ENCODE measurements at regions not wholly inside any gene's neighbourhood (a gene's known extent, or its start where the extent isn't known, plus 50 kb on each side); places are given as distances from the start of the nearest gene placed in this dataset.

DNA sequence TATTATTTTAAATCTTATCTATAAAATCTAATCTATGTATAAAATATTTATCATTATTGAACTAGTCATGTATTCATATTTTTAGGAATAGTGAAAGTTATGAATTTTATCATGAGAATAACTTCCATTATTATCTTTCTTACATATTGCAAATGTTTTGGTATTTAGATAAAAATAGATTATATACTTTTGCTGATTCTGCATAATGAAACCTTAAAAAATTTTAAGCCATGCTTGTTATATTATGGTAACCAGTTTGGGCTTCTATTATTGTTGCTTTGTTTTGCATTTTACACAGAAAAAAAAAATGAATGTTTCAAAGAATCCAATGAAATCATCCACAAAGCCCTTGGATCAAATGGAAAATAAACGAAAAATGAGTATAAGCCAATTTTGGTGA, 772.5 kb downstream of the NR2F1-AS1 start:
- DNase-seq (ENCODE audit: extremely low read depth in 1 of 11, low read depth in 9 of 11, low spot score in 4 of 11), result no peak

DNA sequence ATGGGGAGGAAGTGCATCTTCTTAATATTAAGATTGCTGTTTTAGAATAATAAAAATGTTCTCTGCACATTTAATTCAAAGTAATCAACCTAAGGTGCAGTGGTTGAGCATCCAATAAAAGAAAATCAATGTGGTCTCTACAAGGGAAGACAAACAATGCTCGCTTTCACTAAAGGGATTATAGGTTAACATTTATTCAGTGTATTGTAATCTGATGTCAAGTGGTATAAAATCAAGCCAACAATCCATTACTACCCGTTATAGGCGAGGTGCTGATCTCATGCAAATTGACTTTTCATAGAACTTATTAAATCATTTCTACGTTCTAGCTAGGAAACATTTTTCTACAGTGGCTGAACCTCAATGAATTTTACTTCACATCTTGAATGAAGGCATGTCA, 773.9 kb downstream of the NR2F1-AS1 start:
- no peak for DNase-seq (ENCODE audit: extremely low read depth in 1 of 11, low read depth in 9 of 11, low spot score in 4 of 11)

DNA sequence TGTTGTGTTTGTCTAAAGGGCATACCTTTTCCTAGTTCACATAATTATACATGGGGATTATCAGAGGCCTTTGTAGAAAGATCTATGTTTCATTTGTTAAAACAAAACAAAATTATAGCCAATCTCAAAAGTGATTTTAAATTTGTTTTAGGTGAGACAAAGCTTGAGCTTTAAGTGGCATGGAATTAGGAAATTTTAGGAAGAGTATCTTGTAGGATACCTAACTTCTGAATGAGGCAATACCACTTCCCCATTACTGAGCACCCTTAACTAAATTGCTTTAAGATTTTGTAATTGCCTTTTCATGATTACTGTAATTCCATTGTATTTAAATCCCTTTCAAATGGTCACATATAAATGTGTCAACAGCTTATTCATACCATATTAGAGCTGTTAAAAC, 775.6 kb downstream of the NR2F1-AS1 start:
- no peak for DNase-seq (ENCODE audit: extremely low read depth in 1 of 11, low read depth in 9 of 11, low spot score in 4 of 11)

DNA sequence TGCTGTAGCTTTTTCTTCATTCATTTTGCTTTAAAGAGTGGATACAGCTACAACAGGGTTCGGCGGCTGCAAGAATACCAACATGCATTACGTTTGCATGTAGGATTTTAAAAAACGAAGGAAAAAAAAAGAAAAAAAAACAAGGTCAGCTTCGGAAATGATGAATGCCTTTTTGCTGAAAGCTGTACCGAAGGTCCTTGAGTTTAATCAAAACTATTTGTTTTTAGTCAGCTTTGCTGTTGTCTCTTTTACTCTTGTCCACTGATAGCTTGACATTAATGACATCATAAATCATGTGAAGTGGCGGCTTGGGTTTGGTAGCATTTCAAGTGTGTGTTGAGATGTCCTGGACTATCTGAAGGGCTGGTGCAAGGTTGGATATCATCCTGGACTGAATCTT, 779.1 kb downstream of the NR2F1-AS1 start:
- DNase-seq (ENCODE audit: extremely low read depth in 1 of 11, low read depth in 9 of 11, low spot score in 4 of 11), result peak in 8 of 11 donors; percentile 24 to 60 (median 38)

DNA sequence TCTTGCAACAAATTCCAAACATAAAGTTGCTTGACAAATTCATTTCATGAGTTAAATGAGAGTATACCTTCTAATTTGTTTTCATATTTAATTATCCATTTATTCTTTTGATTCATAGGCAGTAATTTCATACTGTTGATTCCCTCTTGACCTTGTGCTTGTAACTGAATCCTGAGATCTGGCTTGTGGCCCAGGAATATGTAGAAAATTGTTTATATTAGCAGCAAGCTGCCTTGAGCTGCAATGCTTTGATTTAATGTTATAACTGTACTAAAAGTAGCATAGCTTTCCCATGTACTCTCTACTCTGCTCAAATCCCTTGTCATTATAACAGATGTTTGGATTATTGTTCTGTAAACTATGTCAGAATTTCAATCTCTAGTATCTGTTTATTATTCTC, 780.7 kb downstream of the NR2F1-AS1 start:
- DNase-seq (ENCODE audit: extremely low read depth in 1 of 11, low read depth in 9 of 11, low spot score in 4 of 11), result peak in 6 of 11 donors; percentile 12 to 41 (median 38)

DNA sequence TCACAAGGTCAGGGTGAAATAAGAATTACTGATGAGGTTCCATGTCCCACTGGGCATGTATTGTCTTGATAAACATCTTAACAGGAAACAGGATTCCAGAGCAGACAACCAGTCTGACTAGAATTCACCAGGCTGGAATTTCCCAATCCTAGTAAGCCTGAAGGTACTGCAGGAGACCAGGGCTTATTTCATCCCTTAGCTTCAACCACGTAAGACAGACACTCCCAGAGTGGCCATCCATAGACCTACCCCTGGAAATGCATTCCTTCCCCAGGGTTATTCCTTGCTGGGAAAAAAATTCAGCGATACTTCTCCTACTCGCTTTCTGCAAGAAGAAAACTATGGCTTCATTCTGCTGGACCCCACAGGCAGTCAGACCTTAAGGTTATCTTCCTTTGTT, 785.4 kb downstream of the NR2F1-AS1 start:
- DNase-seq (ENCODE audit: extremely low read depth in 1 of 11, low read depth in 9 of 11, low spot score in 4 of 11), result no peak

DNA sequence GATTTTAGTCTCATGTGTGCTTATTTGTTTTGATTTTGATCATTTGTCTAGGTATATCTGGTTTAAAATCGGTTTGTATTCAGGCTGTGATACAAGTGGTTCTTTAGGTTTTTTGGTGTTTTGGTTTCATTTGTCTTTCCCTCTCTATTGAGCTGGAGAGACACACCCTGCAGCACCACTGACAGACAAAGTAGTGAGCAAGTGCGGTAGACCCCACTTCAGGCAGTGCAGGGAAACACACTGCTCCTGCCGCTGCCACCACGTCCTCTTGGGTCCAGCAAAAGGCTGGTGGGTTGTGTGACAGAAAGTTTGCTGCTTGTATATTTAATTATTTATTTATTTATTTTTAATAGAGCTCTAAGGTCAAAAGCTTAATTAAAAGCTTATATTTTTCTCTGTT, 801.0 kb downstream of the NR2F1-AS1 start:
- no peak for DNase-seq (ENCODE audit: extremely low read depth in 1 of 11, low read depth in 9 of 11, low spot score in 4 of 11)

DNA sequence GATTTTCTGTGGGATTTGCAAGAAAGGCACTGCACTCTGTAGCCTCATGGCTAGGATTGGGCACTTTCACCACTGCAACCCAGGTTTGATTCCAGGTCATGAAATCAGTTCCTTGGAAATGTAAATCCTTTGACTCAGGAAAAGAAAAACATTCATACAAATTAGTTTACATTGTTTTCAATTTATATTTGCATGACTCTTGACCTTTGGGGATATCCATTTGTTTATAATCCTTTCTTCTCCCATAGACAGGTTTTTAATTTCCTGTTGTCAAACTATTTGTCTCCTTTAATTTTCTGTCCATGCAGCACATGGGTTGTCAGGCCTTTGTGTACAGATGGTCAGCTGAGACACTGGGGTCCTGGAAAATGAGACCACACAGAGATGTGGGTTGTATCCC, 801.5 kb downstream of the NR2F1-AS1 start:
- no peak for DNase-seq (ENCODE audit: extremely low read depth in 1 of 11, low read depth in 9 of 11, low spot score in 4 of 11)

DNA sequence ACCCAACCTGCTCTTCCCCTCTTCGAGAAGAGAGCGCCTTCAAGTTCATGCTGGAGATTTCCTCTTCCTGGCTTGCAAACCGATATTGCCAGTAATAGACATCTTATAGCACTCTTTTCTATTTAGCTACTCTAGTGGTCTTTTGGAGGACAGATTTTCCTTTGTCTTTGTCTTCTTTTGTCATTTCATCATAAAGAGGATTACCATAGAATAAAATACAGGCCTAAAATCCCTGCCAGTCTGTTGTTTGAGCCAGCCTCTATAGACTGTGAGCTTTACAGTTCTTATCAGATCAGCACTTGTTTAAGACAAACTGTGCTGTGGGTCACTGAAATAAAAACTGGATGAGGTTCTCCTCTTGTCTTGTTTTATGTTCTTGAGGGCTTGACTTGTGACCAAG, 802.8 kb downstream of the NR2F1-AS1 start:
- no peak for DNase-seq (ENCODE audit: extremely low read depth in 1 of 11, low read depth in 9 of 11, low spot score in 4 of 11)

DNA sequence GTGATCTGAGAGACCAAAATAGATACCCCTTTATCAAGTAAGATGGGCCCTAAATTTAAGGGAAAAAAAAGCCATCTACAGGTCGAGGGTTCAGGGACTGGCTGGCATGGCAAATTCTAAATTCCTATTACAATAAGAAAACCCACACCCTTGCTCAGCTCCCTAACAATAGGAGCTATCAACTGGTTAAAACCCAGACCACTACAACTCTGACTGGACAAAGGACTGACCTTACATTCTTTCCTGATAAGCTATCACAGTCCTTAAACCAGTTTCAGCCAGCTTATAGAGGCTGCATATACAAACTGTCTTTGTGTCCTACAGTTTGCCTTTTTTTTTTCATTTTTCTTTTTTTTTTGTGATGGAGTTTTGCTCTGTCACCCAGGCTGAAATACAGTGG, 803.6 kb downstream of the NR2F1-AS1 start:
- DNase-seq (ENCODE audit: extremely low read depth in 1 of 11, low read depth in 9 of 11, low spot score in 4 of 11), result no peak

DNA sequence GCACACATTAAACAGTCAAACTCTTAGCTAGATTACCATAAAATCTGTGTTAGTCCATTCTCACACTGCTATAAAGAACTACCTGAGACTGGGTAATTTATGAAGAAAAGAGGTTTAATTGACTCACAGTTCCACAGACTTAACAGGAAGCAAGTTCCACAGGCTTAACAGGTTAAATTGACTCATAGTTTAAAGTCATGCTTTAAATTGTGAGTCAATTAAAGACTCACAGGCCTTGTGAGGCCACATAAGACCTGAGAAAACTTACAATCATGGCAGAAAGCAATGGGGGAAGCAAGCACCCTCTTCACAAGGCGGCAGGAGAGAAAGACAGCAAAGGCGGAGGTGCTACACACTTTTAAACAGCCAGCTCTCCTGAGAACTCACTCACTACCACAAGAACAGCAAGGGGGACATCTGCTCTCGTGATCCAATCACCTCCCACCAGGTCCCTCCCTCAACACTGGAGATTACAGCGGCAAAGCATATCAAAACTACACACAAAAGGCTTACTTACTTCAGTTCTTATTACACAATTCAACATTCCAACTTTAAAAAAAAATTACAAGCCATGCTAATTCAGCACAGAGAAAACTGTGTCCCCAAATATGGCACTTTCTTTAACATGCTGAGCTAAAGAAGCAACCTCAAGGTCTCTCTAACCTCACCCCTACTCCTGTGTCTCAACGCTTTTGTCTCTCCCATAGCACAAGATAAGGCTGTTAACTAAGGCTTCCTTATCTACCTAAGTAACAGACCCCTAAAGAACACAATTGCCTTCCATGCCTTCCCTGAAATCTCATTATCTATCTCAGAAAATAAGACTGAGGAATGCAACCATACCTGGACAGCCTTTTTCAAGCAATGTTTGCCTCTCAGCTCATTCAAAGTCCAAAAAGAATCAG, 805.1 kb downstream of the NR2F1-AS1 start:
- no peak for DNase-seq (ENCODE audit: extremely low read depth in 1 of 11, low read depth in 9 of 11, low spot score in 4 of 11)

DNA sequence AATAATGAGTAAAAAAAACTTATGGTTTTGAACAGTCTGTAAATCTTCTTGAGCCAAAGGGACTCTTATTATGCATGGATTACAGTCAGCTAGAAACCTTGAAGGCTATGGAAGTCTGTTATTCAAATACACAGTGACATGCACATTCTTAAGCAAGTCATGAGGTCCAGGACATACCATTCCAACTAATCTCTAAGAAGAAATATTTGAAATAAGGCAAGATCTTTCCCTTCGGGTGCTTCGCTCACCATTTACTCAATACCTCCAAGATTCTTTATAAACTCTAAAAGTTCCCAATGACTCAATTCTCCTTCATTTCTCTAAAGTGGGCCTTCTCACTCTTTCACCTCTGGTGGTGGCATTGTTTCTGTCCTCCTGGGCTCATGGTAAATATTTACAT, 811.0 kb downstream of the NR2F1-AS1 start:
- DNase-seq (ENCODE audit: extremely low read depth in 1 of 11, low read depth in 9 of 11, low spot score in 4 of 11), result no peak

DNA sequence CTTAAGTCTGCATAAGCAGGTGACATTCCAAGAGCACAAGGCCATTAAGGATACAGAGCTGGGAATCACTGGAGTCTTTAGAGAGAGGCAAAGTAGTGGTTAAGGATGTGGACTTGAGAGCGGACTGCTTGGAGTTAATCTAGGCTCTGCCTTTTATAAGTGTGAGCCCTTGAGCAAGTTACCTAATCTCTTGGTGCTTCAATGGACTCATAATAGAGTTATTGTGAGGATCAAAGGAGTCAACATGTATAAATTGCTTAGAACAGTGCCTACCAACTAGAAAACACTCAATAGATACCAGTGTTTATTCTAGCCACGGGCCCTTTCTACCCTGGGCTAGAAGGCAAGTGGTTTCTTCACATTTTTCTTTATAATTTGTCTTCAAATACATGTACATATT, 819.4 kb downstream of the NR2F1-AS1 start:
- no peak for DNase-seq (ENCODE audit: extremely low read depth in 1 of 11, low read depth in 9 of 11, low spot score in 4 of 11)

DNA sequence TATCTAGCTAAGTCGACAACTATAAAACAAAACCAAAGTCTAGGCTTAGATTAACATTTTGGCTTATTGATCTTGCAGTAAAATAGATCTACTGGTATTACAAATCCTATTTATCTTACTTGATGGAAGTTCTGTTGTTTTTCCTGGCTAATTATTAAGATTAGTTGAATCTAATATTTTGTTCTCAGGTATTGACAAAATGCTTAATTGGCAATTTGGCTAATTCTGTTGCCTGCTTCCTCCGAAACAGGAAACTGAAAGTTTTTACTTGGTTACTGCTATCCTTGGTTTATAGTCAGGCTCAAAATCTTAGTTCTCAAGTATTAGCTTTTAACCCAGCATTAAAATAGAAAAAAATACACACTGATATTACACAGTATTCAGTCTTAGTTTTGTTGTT, 820.5 kb downstream of the NR2F1-AS1 start:
- no peak for DNase-seq (ENCODE audit: extremely low read depth in 1 of 11, low read depth in 9 of 11, low spot score in 4 of 11)

DNA sequence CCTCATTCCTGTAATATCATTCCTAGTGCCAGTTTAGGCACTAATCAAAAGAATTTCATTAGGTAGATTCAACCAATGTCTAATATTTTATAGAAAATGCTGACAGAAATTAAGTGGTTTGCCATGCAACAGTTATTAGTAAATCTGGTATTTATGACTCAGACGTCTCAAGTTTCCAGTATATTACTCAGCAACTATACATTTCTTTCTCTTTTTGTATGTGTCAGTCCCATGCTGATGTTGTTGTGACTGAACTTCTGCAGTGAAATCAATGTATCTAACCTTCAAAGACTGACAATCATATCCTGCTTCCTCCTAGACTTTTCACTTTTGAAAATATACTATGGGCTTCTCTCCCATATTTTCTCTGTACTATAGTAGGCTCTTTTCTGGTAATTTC, 822.5 kb downstream of the NR2F1-AS1 start:
- DNase-seq (ENCODE audit: extremely low read depth in 1 of 11, low read depth in 9 of 11, low spot score in 4 of 11), result no peak

DNA sequence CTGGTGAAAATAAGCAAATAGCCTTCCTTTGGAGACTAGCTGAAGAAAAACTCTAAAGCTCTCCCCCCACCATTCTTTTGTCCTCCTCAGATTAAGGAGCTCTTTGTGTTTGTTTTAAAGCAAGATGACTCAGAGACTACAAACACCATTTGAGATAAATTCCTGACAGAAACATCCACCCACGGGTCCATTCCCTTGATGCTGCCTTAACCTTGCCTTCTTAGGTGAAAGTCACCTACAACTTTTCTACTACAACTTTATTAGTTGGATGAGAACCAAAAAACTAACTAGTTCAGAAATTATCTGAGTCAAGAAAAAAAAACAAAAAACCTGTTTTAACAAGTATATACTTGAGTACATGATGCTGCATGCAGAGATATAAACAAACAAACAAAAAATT, 831.1 kb downstream of the NR2F1-AS1 start:
- DNase-seq (ENCODE audit: extremely low read depth in 1 of 11, low read depth in 9 of 11, low spot score in 4 of 11), result no peak

DNA sequence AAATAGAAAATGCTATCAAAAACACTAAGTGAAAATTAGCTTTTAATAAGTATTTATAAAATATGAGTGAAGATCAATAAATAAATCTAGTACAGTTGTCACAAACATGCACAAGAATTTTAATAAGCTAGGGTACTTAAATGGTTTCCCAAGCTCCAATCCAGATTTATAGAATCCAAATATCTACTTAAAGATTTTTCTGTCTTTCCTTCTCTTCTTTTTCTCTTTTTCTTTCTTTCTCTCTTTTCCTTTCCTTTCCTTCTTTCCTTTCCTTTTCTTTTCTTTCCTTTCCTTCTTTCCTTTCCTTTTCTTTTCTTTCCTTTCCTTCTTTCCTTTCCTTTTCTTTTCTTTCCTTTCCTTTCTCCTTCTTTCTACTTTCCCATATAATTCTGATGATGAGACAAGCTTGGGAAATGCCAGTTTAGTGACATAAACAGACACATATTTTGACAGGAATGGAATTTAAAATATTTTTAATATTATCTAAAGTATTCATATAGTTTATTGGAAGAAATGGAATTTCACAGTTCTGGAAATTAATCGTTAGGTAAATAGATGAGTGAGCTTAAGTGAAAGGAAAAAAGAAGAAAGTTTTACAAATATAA, 832.8 kb downstream of the NR2F1-AS1 start:
- no peak for DNase-seq (ENCODE audit: extremely low read depth in 1 of 11, low read depth in 9 of 11, low spot score in 4 of 11)

DNA sequence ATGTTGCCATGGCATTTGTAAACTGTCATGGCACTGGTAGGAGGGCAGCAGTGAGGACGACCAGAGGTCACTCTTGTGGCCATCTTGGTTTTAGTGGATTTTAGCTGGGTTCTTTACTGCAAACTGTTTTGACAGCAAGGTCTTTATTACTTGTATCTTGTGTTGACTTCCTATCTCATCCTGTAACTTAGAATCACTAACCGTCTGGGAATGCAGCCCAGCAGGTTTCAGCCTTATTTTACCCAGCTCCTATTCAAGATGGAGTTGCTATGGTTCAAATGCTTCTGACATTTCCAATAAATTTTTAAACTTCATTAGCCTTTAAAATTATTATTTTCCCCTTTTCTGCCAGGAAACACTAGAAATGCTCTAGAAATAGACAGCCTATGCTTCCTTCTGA, 839.1 kb downstream of the NR2F1-AS1 start:
- no peak for DNase-seq (ENCODE audit: extremely low read depth in 1 of 11, low read depth in 9 of 11, low spot score in 4 of 11)

DNA sequence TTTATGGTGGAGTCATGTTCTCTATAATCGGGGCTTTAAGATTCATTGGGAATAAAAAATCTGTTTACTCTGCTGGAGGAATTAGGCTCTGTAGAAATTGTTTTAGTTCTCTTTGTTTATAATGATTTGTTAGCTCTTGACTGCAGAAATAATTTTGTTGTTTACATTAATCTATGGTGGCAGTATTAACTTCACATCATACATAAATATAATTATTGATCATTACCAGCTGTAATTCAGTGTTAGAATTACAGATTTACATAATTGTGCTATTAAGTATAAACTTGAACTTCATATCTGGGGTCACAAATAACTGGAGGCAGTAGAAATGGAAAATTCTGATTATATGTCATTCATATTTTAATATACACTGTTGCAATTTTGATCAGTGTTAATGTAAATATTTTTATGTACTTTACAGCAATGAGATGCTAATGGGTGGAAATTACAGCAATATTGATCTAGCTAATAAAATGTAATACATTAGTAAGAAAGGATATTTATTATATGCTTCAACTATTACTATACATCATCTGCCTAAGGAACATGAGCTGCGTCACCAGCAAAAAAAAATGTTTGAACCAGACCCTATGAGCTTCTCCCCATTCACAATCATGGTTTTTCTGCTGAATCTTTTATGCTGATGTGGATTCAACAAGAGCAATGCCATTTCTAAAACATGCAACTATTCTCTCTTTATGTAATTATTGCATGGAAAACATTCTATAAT, 846.6 kb downstream of the NR2F1-AS1 start:
- peak in 1 of 11 donors; percentile 25 for DNase-seq (ENCODE audit: extremely low read depth in 1 of 11, low read depth in 9 of 11, low spot score in 4 of 11)

DNA sequence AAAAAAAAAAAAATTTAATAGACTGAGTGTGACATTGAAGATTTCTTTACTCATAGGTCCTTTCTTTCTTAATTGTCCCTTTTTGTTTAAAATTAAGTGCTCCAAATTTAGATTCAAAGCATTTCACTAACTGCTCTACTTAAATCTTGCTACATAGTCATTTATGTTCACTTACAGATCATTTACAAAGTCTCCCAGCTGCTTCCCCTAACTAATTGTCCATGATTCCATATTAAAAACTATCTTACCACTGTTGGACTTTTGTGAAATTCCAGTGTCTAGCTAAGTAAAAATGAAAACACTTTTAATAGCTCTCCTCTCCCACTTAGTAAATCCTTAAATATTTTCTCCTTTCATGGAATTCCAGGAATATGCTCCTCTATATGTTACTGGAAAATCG, 850.5 kb downstream of the NR2F1-AS1 start:
- DNase-seq (ENCODE audit: extremely low read depth in 1 of 11, low read depth in 9 of 11, low spot score in 4 of 11), result no peak

Data from renal cortex interstitium (tissue), 11 donors.